ENCODE measurements at regions not wholly inside any gene's neighbourhood (a gene's known extent, or its start where the extent isn't known, plus 50 kb on each side); places are given as distances from the start of the nearest gene placed in this dataset.
"Not testable (repeated sequence)": the region's sequence is repeated elsewhere in the genome, so short reads cannot be mapped to it uniquely, and the experiment has no call there.

GRCh38 chr17:20670506-20670905 lies 91.0 kb downstream of the CDRT15L2 start:
- TF ChIP-seq CTCF (IDR thresholded peaks at IDR 0.05; ENCODE audit: extremely low read depth in 1 of 2, insufficient read depth in 1 of 2, low read depth in 1 of 2, low read length in 2 of 2); MYC (IDR thresholded peaks at IDR 0.05; ENCODE audit: low read depth, low read length); POLR2AphosphoS5 (IDR thresholded peaks at IDR 0.05; ENCODE audit: insufficient read depth, low read depth, low read length); EZH2 (IDR thresholded peaks at IDR 0.05; ENCODE audit: borderline replicate concordance, low read depth, low read length, severe bottlenecking): not testable (repeated sequence)

Data from endothelial cell of umbilical vein (primary cell).